ENCODE measurements at regions not wholly inside any gene's neighbourhood (a gene's known extent, or its start where the extent isn't known, plus 50 kb on each side); places are given as distances from the start of the nearest gene placed in this dataset.

DNA sequence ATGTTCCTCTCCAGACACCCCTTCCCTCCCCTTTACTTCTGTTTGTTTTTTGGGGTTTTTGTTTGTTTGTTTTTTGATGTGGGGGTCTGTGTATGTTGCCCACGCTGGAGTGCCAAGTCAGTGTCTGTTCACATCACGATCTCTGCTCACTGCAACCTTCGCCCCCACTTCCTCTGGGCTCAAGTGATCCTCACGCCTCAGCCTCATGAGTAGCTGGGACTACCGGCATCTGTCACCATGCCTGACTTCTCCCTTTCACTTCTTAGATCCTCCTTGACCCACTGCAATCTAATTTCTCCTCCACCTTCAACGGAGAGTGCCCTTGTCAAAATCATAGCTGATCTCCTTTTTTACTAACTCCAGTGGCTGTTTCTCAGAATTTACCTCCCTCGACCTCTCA is 100.7 kb upstream of the KIF26B start:
- Mint-ChIP-seq H3K36me3 (peaks cover 21% of the 10 kb centered on the region), H3K4me1 (peaks cover 41% of the 10 kb centered on the region), H3K4me3 (no peak overlapping the region), H3K27me3 (ENCODE audit: low read depth) (no peaks in the 10 kb centered on the region), H3K9me3 (peaks cover 18% of the 10 kb centered on the region), H3K27ac (no peak overlapping the region; the same call in 1 of the 2 replicates)
- TF ChIP-seq NFYB (CRISPR knock-in tag; conservative IDR thresholded peaks at IDR 0.05; ENCODE audit: low read depth): no peak
- TF ChIP-seq, protein P1, sequence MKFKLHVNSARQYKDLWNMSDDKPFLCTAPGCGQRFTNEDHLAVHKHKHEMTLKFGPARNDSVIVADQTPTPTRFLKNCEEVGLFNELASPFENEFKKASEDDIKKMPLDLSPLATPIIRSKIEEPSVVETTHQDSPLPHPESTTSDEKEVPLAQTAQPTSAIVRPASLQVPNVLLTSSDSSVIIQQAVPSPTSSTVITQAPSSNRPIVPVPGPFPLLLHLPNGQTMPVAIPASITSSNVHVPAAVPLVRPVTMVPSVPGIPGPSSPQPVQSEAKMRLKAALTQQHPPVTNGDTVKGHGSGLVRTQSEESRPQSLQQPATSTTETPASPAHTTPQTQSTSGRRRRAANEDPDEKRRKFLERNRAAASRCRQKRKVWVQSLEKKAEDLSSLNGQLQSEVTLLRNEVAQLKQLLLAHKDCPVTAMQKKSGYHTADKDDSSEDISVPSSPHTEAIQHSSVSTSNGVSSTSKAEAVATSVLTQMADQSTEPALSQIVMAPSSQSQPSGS (CRISPR knock-in tag; IDR thresholded peaks at IDR 0.05; ENCODE audit: borderline replicate concordance, low read depth): no peak
- TF ChIP-seq NFATC4 (CRISPR knock-in tag; IDR thresholded peaks at IDR 0.05): no peak
- TF ChIP-seq ZNF317 (CRISPR knock-in tag; IDR thresholded peaks at IDR 0.05; ENCODE audit: borderline replicate concordance, low read depth): no peak
- no peak for TF ChIP-seq TEAD1 (CRISPR knock-in tag; IDR thresholded peaks at IDR 0.05)
- TF ChIP-seq ELF4 (CRISPR knock-in tag; IDR thresholded peaks at IDR 0.05; ENCODE audit: low read depth): no peak
- no peak for TF ChIP-seq TP53 (CRISPR knock-in tag; IDR thresholded peaks at IDR 0.05)
- TF ChIP-seq SP1 (CRISPR knock-in tag; conservative IDR thresholded peaks at IDR 0.05): no peak
- no peak for TF ChIP-seq ZNF423 (CRISPR knock-in tag; IDR thresholded peaks at IDR 0.05)
- ChIA-PET POLR2A (no interaction called here), CTCF (no interaction called here)
- ATAC-seq (no peak), DNase-seq (ENCODE audit: low spot score) (no peak)

DNA sequence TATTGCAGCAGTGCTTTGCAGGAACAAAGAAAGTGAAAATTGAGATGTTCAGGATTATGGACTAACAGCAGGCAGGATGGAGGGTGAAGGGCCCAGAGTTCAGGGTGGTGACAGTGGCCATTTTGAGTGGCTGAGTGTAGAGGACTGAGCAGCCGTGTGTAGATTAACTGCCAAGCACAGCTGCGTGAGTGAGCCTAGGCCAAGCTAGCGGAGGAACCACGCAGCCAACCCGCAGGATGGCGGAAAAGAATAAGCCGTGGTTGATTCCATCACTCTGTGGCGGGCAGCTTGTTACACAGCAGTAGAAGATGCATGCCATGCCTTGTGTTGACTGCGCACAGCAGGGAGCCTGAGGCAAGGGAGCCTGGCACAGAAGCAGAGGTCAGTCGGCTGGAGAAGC is 102.5 kb upstream of the KIF26B start:
- Mint-ChIP-seq H3K36me3 (peaks cover 21% of the 10 kb centered on the region), H3K4me1 (peaks cover 35% of the 10 kb centered on the region), H3K27me3 (ENCODE audit: low read depth) (no peaks in the 10 kb centered on the region), H3K4me3 (no peak overlapping the region), H3K9me3 (peaks cover 18% of the 10 kb centered on the region), H3K27ac (no peak overlapping the region)
- DNase-seq (ENCODE audit: low spot score): no peak
- ATAC-seq: no peak
- ChIA-PET POLR2A (interaction anchor here (1.1 to 1.9 kb wide), 2 partner anchors 8 to 190 kb away, joined by 4 to 6 read pairs; no protein-coding TSS in a partner anchor), CTCF (interaction anchor here (0.9 to 2.6 kb wide), 4 partner anchors 9 to 189 kb away, joined by 3 to 39 read pairs (median 3); no protein-coding TSS in a partner anchor)
- TF ChIP-seq KAT7 (CRISPR knock-in tag; IDR thresholded peaks at IDR 0.05; ENCODE audit: borderline replicate concordance): no peak
- TF ChIP-seq ESRRA (CRISPR knock-in tag; IDR thresholded peaks at IDR 0.05; ENCODE audit: borderline replicate concordance): no peak
- TF ChIP-seq, protein P2, sequence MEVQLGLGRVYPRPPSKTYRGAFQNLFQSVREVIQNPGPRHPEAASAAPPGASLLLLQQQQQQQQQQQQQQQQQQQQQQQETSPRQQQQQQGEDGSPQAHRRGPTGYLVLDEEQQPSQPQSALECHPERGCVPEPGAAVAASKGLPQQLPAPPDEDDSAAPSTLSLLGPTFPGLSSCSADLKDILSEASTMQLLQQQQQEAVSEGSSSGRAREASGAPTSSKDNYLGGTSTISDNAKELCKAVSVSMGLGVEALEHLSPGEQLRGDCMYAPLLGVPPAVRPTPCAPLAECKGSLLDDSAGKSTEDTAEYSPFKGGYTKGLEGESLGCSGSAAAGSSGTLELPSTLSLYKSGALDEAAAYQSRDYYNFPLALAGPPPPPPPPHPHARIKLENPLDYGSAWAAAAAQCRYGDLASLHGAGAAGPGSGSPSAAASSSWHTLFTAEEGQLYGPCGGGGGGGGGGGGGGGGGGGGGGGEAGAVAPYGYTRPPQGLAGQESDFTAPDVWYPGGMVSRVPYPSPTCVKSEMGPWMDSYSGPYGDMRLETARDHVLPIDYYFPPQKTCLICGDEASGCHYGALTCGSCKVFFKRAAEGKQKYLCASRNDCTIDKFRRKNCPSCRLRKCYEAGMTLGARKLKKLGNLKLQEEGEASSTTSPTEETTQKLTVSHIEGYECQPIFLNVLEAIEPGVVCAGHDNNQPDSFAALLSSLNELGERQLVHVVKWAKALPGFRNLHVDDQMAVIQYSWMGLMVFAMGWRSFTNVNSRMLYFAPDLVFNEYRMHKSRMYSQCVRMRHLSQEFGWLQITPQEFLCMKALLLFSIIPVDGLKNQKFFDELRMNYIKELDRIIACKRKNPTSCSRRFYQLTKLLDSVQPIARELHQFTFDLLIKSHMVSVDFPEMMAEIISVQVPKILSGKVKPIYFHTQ (CRISPR knock-in tag; IDR thresholded peaks at IDR 0.05): no peak
- no peak for TF ChIP-seq NR2C2 (CRISPR knock-in tag; IDR thresholded peaks at IDR 0.05)
- no peak for TF ChIP-seq EMX1 (CRISPR knock-in tag; IDR thresholded peaks at IDR 0.05)
- TF ChIP-seq, protein P3, sequence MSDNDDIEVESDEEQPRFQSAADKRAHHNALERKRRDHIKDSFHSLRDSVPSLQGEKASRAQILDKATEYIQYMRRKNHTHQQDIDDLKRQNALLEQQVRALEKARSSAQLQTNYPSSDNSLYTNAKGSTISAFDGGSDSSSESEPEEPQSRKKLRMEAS (CRISPR knock-in tag; IDR thresholded peaks at IDR 0.05): no peak
- TF ChIP-seq, protein P4, sequence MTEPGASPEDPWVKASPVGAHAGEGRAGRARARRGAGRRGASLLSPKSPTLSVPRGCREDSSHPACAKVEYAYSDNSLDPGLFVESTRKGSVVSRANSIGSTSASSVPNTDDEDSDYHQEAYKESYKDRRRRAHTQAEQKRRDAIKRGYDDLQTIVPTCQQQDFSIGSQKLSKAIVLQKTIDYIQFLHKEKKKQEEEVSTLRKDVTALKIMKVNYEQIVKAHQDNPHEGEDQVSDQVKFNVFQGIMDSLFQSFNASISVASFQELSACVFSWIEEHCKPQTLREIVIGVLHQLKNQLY (CRISPR knock-in tag; IDR thresholded peaks at IDR 0.05): no peak
- TF ChIP-seq TEAD1 (CRISPR knock-in tag; IDR thresholded peaks at IDR 0.05): no peak
- TF ChIP-seq, protein P5, sequence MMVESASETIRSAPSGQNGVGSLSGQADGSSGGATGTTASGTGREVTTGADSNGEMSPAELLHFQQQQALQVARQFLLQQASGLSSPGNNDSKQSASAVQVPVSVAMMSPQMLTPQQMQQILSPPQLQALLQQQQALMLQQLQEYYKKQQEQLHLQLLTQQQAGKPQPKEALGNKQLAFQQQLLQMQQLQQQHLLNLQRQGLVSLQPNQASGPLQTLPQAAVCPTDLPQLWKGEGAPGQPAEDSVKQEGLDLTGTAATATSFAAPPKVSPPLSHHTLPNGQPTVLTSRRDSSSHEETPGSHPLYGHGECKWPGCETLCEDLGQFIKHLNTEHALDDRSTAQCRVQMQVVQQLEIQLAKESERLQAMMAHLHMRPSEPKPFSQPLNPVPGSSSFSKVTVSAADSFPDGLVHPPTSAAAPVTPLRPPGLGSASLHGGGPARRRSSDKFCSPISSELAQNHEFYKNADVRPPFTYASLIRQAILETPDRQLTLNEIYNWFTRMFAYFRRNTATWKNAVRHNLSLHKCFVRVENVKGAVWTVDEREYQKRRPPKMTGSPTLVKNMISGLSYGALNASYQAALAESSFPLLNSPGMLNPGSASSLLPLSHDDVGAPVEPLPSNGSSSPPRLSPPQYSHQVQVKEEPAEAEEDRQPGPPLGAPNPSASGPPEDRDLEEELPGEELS (CRISPR knock-in tag; IDR thresholded peaks at IDR 0.05): no peak
- TF ChIP-seq TCF7 (CRISPR knock-in tag; IDR thresholded peaks at IDR 0.05; ENCODE audit: low read depth): no peak
- no peak for TF ChIP-seq PRRX2 (CRISPR knock-in tag; IDR thresholded peaks at IDR 0.05)
- TF ChIP-seq TP53 (CRISPR knock-in tag; IDR thresholded peaks at IDR 0.05): no peak
- TF ChIP-seq, protein P6, sequence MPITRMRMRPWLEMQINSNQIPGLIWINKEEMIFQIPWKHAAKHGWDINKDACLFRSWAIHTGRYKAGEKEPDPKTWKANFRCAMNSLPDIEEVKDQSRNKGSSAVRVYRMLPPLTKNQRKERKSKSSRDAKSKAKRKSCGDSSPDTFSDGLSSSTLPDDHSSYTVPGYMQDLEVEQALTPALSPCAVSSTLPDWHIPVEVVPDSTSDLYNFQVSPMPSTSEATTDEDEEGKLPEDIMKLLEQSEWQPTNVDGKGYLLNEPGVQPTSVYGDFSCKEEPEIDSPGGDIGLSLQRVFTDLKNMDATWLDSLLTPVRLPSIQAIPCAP (CRISPR knock-in tag; IDR thresholded peaks at IDR 0.05): no peak
- TF ChIP-seq ELF4 (CRISPR knock-in tag; IDR thresholded peaks at IDR 0.05; ENCODE audit: low read depth): no peak
- TF ChIP-seq, protein P7, sequence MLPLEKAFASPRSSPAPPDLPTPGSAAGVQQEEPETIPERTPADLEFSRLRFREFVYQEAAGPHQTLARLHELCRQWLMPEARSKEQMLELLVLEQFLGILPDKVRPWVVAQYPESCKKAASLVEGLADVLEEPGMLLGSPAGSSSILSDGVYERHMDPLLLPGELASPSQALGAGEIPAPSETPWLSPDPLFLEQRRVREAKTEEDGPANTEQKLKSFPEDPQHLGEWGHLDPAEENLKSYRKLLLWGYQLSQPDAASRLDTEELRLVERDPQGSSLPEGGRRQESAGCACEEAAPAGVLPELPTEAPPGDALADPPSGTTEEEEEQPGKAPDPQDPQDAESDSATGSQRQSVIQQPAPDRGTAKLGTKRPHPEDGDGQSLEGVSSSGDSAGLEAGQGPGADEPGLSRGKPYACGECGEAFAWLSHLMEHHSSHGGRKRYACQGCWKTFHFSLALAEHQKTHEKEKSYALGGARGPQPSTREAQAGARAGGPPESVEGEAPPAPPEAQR (CRISPR knock-in tag; IDR thresholded peaks at IDR 0.05): no peak
- no peak for TF ChIP-seq SMAD3 (CRISPR knock-in tag; IDR thresholded peaks at IDR 0.05; ENCODE audit: borderline replicate concordance)
- no peak for TF ChIP-seq GRHL2 (CRISPR knock-in tag; IDR thresholded peaks at IDR 0.05; ENCODE audit: insufficient replicate concordance, severe bottlenecking)
